ENCODE measurements at regions not wholly inside any gene's neighbourhood (a gene's known extent, or its start where the extent isn't known, plus 50 kb on each side); places are given as distances from the start of the nearest gene placed in this dataset.

DNA sequence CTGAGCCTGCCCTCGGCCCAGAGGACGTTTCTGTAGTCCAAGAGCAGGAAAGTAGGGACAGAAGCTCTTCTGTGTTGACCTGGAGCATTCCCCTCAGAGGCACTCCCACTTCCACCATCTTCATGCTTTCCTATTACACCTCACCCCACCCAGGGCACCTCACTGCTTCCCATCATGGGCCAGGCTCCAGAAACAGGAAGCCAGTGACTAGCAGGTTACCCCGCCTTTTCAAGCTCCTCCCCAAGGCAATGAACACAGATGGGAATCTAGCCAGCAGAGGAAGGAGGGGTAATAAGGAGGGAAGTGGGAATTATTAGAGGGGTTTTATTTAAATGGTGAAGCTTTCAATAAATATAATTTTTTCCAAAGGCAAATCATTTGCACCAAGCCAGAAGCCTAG is 308.8 kb upstream of the MGAT5 start:
- no peaks in the 10 kb centered on the region for H3K9me1 ChIP-seq (ENCODE audit: control insufficient read depth, insufficient read depth, low read length)
- no peak overlapping the region for H3K4me3 ChIP-seq
- ChIA-PET CTCF (ENCODE audit: low intra/inter-chr PET ratio) (no interaction called here), POLR2A (interaction anchor here (0.7 kb wide), 1 partner anchor 500 kb away, joined by 4 read pairs; no protein-coding TSS in a partner anchor)
- no peak overlapping the region for H3K27ac ChIP-seq (ENCODE audit: extremely low read depth, low read depth, low read length)
- no peaks in the 10 kb centered on the region for H3K4me1 ChIP-seq (replicated peaks in 1 of 2; ENCODE audit: control insufficient read depth in 2 of 2, insufficient read depth in 2 of 2, low read length in 2 of 2)
- no peaks in the 10 kb centered on the region for H3K9me3 ChIP-seq (replicated peaks; ENCODE audit: control insufficient read depth, insufficient read depth, low read depth, low read length)
- H3K9ac ChIP-seq (ENCODE audit: insufficient read depth in 1 of 2, low read depth in 2 of 2, low read length in 2 of 2): no peak overlapping the region
- in situ Hi-C loops (cut with MboI): no loop called here
- no peaks in the 10 kb centered on the region for H3K36me3 ChIP-seq (ENCODE audit: control insufficient read depth, insufficient read depth, low read length)
- no peaks in the 10 kb centered on the region for H3K79me2 ChIP-seq (ENCODE audit: control insufficient read depth, insufficient read depth, low read length)
- TF ChIP-seq, protein P1, sequence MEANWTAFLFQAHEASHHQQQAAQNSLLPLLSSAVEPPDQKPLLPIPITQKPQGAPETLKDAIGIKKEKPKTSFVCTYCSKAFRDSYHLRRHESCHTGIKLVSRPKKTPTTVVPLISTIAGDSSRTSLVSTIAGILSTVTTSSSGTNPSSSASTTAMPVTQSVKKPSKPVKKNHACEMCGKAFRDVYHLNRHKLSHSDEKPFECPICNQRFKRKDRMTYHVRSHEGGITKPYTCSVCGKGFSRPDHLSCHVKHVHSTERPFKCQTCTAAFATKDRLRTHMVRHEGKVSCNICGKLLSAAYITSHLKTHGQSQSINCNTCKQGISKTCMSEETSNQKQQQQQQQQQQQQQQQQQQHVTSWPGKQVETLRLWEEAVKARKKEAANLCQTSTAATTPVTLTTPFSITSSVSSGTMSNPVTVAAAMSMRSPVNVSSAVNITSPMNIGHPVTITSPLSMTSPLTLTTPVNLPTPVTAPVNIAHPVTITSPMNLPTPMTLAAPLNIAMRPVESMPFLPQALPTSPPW (CRISPR knock-in tag; IDR thresholded peaks at IDR 0.05): peak; percentile 24; the same call in 1 of the 2 replicates
- TF ChIP-seq MEIS2 (IDR thresholded peaks at IDR 0.05; ENCODE audit: partially characterized antibody) (no peak), SPI1 (IDR thresholded peaks at IDR 0.05; ENCODE audit: borderline replicate concordance, low read depth, low read length) (peak; percentile 27; the same call in 1 of the 2 replicates)
- H3K4me2 ChIP-seq (ENCODE audit: insufficient read depth, low read length): no peak overlapping the region
- BruUV-seq (replicated peaks): no TSS peak
- intact Hi-C loops (cut with micrococcal nuclease): no loop called here
- WGBS (ENCODE audit: insufficient coverage, low coverage, missing lambda C conversion rate): 3% methylated on average over 3 of the region's 3 CpGs
- no peaks in the 10 kb centered on the region; a peak in 1 of 5 replicates for H3K27me3 ChIP-seq (ENCODE audit: control insufficient read depth in 2 of 2, insufficient read depth in 2 of 2, low read length in 2 of 2)
- ATAC-seq (no peak), DNase-seq (ENCODE audit: extremely low read depth in 1 of 4, low spot score in 3 of 4) (no peak), FAIRE-seq (no peak)
- no peak overlapping the region for H2AFZ ChIP-seq (ENCODE audit: low read depth, low read length)
- H4K20me1 ChIP-seq (replicated peaks; ENCODE audit: control insufficient read depth, insufficient read depth, low read length): 0 out of 2 replicates have a peak, but pooled peaks cover 3% of the 10 kb centered on the region

- Histone ChIP-seq H3K9ac (ENCODE audit: insufficient read depth in 1 of 2, low read depth in 2 of 2, low read length in 2 of 2) (no peak overlapping the region), H2AFZ (ENCODE audit: low read depth, low read length) (no peak overlapping the region), H3K27me3 (ENCODE audit: control insufficient read depth in 2 of 2, insufficient read depth in 2 of 2, low read length in 2 of 2) (no peaks in the 10 kb centered on the region; a peak in 1 of 5 replicates), H4K20me1 (replicated peaks; ENCODE audit: control insufficient read depth, insufficient read depth, low read length) (no peaks in the 10 kb centered on the region), H3K4me2 (ENCODE audit: insufficient read depth, low read length) (no peak overlapping the region), H3K4me1 (replicated peaks in 1 of 2; ENCODE audit: control insufficient read depth in 2 of 2, insufficient read depth in 2 of 2, low read length in 2 of 2) (no peaks in the 10 kb centered on the region), H3K36me3 (ENCODE audit: control insufficient read depth, insufficient read depth, low read length) (no peaks in the 10 kb centered on the region), H3K9me3 (replicated peaks; ENCODE audit: control insufficient read depth, insufficient read depth, low read depth, low read length) (no peaks in the 10 kb centered on the region), H3K79me2 (ENCODE audit: control insufficient read depth, insufficient read depth, low read length) (no peaks in the 10 kb centered on the region), H3K4me3 (no peak overlapping the region), H3K27ac (ENCODE audit: extremely low read depth, low read depth, low read length) (no peak overlapping the region), H3K9me1 (ENCODE audit: control insufficient read depth, insufficient read depth, low read length) (no peaks in the 10 kb centered on the region)
- FAIRE-seq: no peak
- WGBS (ENCODE audit: insufficient coverage, low coverage, missing lambda C conversion rate): 5% methylated on average over 1 of the region's 1 CpG
- intact Hi-C loops (cut with micrococcal nuclease): no loop called here
- no TSS peak for BruUV-seq (replicated peaks)
- TF ChIP-seq ZBED1 (IDR thresholded peaks at IDR 0.05): no peak
- no peak for TF ChIP-seq POLR2A (conservative IDR thresholded peaks at IDR 0.05)
- no peak for TF ChIP-seq ZNF644 (tag; IDR thresholded peaks at IDR 0.05; ENCODE audit: low read depth)
- TF ChIP-seq, protein P2, sequence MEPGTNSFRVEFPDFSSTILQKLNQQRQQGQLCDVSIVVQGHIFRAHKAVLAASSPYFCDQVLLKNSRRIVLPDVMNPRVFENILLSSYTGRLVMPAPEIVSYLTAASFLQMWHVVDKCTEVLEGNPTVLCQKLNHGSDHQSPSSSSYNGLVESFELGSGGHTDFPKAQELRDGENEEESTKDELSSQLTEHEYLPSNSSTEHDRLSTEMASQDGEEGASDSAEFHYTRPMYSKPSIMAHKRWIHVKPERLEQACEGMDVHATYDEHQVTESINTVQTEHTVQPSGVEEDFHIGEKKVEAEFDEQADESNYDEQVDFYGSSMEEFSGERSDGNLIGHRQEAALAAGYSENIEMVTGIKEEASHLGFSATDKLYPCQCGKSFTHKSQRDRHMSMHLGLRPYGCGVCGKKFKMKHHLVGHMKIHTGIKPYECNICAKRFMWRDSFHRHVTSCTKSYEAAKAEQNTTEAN (CRISPR knock-in tag; IDR thresholded peaks at IDR 0.05): no peak
- TF ChIP-seq, protein P3, sequence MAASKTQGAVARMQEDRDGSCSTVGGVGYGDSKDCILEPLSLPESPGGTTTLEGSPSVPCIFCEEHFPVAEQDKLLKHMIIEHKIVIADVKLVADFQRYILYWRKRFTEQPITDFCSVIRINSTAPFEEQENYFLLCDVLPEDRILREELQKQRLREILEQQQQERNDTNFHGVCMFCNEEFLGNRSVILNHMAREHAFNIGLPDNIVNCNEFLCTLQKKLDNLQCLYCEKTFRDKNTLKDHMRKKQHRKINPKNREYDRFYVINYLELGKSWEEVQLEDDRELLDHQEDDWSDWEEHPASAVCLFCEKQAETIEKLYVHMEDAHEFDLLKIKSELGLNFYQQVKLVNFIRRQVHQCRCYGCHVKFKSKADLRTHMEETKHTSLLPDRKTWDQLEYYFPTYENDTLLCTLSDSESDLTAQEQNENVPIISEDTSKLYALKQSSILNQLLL (CRISPR knock-in tag; IDR thresholded peaks at IDR 0.05; ENCODE audit: borderline replicate concordance): no peak
- no peak for TF ChIP-seq BCL6 (CRISPR knock-in tag; IDR thresholded peaks at IDR 0.05)
- ATAC-seq: no peak
- in situ Hi-C loops (cut with MboI): no loop called here
- ChIA-PET POLR2A (no interaction called here), CTCF (ENCODE audit: low intra/inter-chr PET ratio) (no interaction called here)
- DNase-seq (ENCODE audit: extremely low read depth in 1 of 4, low spot score in 3 of 4): no peak
Observed at GRCh38 chr2:133947057-133947456, 306.8 kb upstream of the MGAT5 start.
